ENCODE measurements at regions not wholly inside any gene's neighbourhood (a gene's known extent, or its start where the extent isn't known, plus 50 kb on each side); places are given as distances from the start of the nearest gene placed in this dataset.

- Histone ChIP-seq H3K27me3 (ENCODE audit: control insufficient read depth, insufficient read depth, low read length) (no peaks in the 10 kb centered on the region), H3K4me3 (ENCODE audit: low read depth, low read length) (no peak overlapping the region), H3K36me3 (ENCODE audit: control insufficient read depth, insufficient read depth, low read length) (no peaks in the 10 kb centered on the region)
- no peak for TF ChIP-seq CTCF (IDR thresholded peaks at IDR 0.05; ENCODE audit: insufficient read depth, low read depth, low read length)
- DNase-seq (ENCODE audit: low read depth): no peak
- ChIA-PET POLR2A (no interaction called here), CTCF (interaction anchor here (1.5 to 3.0 kb wide), 2 partner anchors 13 to 249 kb away, joined by 5 to 21 read pairs; no protein-coding TSS in a partner anchor)
Observed at GRCh38 chr7:113172726-113173125, 54.4 kb upstream of the SMIM30 start.

- no peak for TF ChIP-seq CTCF (IDR thresholded peaks at IDR 0.05; ENCODE audit: insufficient read depth, low read depth, low read length)
- POLR2A ChIA-PET: no interaction called here
- Histone ChIP-seq H3K27me3 (ENCODE audit: control insufficient read depth, insufficient read depth, low read length) (no peaks in the 10 kb centered on the region), H3K4me3 (ENCODE audit: low read depth, low read length) (no peak overlapping the region), H3K36me3 (ENCODE audit: control insufficient read depth, insufficient read depth, low read length) (no peaks in the 10 kb centered on the region)
- DNase-seq (ENCODE audit: low read depth): no peak
- CTCF ChIA-PET: interaction anchor here (3.0 kb wide), 1 partner anchor 10 kb away, joined by 21 read pairs; no protein-coding TSS in a partner anchor
Observed at GRCh38 chr7:113170591-113170990, 52.2 kb upstream of the SMIM30 start.
